Skin epidermis (tissue), 12 donors: ENCODE measurements at regions not wholly inside any gene's neighbourhood (a gene's known extent, or its start where the extent isn't known, plus 50 kb on each side); places are given as distances from the start of the nearest gene placed in this dataset.

Experiments
- H3K27ac ChIP-seq, 21 experiments: fragments of 200-600 bp; sonication (generic) in 11 of 21; one replicate each; pipeline ENCODE4 v1.5.0; 2020; ENCODE audit warnings: mild to moderate bottlenecking in 3 of 21, inconsistent platforms in 2 of 21, moderate library complexity in 2 of 21
- H3K4me3 ChIP-seq, 7 experiments: fragments of 200-600 bp; sonication (generic) in 2 of 7; one replicate each; pipeline ENCODE4 v1.5.0; 2020; ENCODE audit warnings: inconsistent platforms in 2 of 7, mild to moderate bottlenecking in 2 of 7, moderate library complexity in 1 of 7

GRCh38 chr1:83775977-83776603, 222.8 kb downstream of the TTLL7 start:
- H3K27ac ChIP-seq: no peak overlapping the region
- no peak overlapping the region for H3K4me3 ChIP-seq

GRCh38 chr1:83773059-83773458, 225.9 kb downstream of the TTLL7 start:
- H3K27ac ChIP-seq: no peak overlapping the region
- H3K4me3 ChIP-seq: no peak overlapping the region

GRCh38 chr1:83770319-83770661, 228.6 kb downstream of the TTLL7 start:
- H3K4me3 ChIP-seq: no peak overlapping the region

GRCh38 chr1:83769594-83770318, 229.2 kb downstream of the TTLL7 start:
- H3K4me3 ChIP-seq: no peak overlapping the region
- H3K27ac ChIP-seq: no peak overlapping the region

More at GRCh38 chr1:83770319-83770661, 228.6 kb downstream of the TTLL7 start:
- H3K27ac ChIP-seq: no peak overlapping the region

- no peak overlapping the region for H3K27ac ChIP-seq
- H3K4me3 ChIP-seq: no peak overlapping the region
Observed at GRCh38 chr1:83769072-83769471, 229.9 kb downstream of the TTLL7 start.

- Histone ChIP-seq H3K27ac (no peak overlapping the region), H3K4me3 (no peak overlapping the region)
Observed at GRCh38 chr1:83766241-83766691, 232.7 kb downstream of the TTLL7 start.

GRCh38 chr1:83765125-83765524, 233.8 kb downstream of the TTLL7 start:
- Histone ChIP-seq H3K4me3 (no peak overlapping the region), H3K27ac (no peak overlapping the region)

- Histone ChIP-seq H3K4me3 (no peak overlapping the region), H3K27ac (no peak overlapping the region)
Observed at GRCh38 chr1:83764209-83764608, 234.7 kb downstream of the TTLL7 start.

GRCh38 chr1:83763361-83764095, 235.4 kb downstream of the TTLL7 start:
- H3K27ac ChIP-seq: no peak overlapping the region
- H3K4me3 ChIP-seq: no peak overlapping the region

GRCh38 chr1:83762416-83762815, 236.5 kb downstream of the TTLL7 start:
- H3K4me3 ChIP-seq: no peak overlapping the region
- no peak overlapping the region for H3K27ac ChIP-seq

- Histone ChIP-seq H3K27ac (no peak overlapping the region), H3K4me3 (no peak overlapping the region)
Observed at GRCh38 chr1:83762039-83762365, 236.9 kb downstream of the TTLL7 start.

GRCh38 chr1:83761167-83762038, 237.5 kb downstream of the TTLL7 start:
- Histone ChIP-seq H3K27ac (no peak overlapping the region), H3K4me3 (no peak overlapping the region)

GRCh38 chr1:83760226-83761021, 238.5 kb downstream of the TTLL7 start:
- Histone ChIP-seq H3K27ac (no peak overlapping the region), H3K4me3 (no peak overlapping the region)

- Histone ChIP-seq H3K4me3 (no peak overlapping the region), H3K27ac (no peak overlapping the region)
Observed at GRCh38 chr1:83756984-83757717, 241.8 kb downstream of the TTLL7 start.

GRCh38 chr1:83751602-83752001, 247.3 kb downstream of the TTLL7 start:
- Histone ChIP-seq H3K27ac (no peak overlapping the region), H3K4me3 (no peak overlapping the region)

- Histone ChIP-seq H3K27ac (no peak overlapping the region), H3K4me3 (no peak overlapping the region)
Observed at GRCh38 chr1:83750201-83750600, 248.7 kb downstream of the TTLL7 start.

- Histone ChIP-seq H3K4me3 (no peak overlapping the region), H3K27ac (no peak overlapping the region)
Observed at GRCh38 chr1:83747853-83748482, 251.0 kb downstream of the TTLL7 start.

- Histone ChIP-seq H3K27ac (no peak overlapping the region), H3K4me3 (no peak overlapping the region)
Observed at GRCh38 chr1:83746234-83746633, 252.7 kb downstream of the TTLL7 start.
